Hematopoietic multipotent progenitor cell (in vitro differentiated cells): ENCODE measurements at regions not wholly inside any gene's neighbourhood (a gene's known extent, or its start where the extent isn't known, plus 50 kb on each side); places are given as distances from the start of the nearest gene placed in this dataset.
A peak's percentile ranks its signal among the peaks of the same experiment; 100 is the strongest.

Experiments
- DNase-seq, 3 donors: peaks; one replicate each; pipeline ENCODE4 v3.0.0-alpha.2; 2011 to 2015; ENCODE audit warnings: low read depth in 2 of 3, low spot score in 2 of 3

DNA sequence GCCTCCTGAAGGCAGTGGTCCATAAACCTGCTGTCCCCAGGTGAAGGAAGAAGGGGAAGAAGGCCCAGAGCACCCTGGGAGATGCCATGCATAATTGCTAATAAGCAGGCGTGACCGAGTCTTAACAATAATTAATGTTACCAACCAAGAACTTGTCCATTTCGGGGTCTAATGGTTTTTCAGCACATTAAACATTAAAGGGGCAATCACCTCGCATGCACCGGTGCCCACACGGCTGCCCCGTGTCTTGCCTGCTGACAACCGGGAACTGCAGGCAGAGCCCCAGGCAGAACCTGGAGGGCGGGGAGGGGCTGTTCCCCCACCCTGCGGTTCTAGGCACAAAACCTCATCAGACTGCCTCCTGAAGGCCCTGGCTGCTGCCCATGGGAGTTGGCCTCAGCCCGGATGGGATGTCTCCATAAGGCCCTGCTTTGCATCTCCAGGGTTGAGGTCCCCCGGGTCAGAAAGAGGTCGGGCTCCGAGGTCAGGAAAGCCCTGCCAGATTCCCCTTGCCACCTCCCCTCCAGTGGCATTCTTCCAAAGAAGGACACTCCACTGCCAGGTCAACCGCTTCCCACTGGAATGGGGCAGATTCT lies 169.0 kb downstream of the BUD13 start:
- no peak for DNase-seq

DNA sequence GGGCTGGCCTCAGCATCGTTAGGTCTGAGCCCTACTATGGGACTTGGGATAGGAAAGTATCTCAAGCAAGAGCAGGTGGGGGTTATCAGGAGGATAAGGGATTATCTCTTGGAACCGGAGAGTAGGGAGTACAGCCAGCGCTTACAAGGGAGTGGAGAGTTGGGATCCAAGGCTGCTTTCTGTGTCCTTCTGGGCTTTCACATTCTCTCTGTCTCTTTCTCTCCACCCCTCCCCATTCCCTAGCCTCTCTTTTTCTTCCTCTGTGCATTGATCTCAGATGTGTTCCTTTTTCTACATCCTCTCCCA lies 170.2 kb downstream of the BUD13 start:
- DNase-seq: no peak

- peak in 2 of 3 donors; percentile 49 to 79 for DNase-seq
Observed at GRCh38 chr11:116601814-116602636, 170.8 kb downstream of the BUD13 start.

- DNase-seq: no peak
Observed at GRCh38 chr11:116600930-116601329, 171.9 kb downstream of the BUD13 start.

DNA sequence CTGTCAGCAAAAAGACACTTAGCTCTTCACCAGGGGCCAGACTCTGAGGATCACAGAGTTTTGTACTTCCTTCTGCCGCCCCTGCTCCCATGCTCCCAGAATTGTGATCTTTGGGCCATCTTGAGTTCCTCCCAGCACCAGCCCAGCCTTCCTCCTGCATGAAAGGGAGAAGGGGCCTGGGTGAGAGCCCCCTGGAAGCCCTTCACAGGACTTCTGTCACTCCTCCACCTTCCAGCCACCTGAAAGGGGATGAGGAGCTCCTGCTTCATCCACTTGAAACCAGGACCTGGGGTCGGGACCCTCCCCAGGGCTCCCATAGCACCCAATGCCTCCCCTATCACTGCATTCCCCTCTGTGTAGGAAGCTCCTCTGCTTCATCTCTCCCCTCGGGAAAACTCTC lies 174.2 kb downstream of the BUD13 start:
- no peak for DNase-seq

DNA sequence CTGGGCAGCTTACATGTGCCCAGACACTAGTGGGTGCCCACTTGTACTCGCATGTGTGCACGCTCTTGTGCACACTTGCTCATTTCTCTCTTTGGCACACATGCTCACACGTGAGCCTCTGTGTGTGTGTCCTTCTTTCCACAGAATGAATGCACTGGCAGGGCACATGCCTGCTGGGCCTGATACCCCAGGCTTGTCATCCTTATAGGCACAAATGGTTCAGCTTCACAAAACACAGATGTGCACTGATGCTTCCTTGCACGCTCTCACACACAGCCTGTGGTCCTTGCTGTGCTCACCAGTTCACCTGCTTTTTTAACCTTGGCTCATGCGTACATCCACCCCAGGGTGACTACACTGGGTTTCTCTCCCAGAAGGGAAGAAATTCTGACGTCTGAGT lies 174.8 kb downstream of the BUD13 start:
- no peak for DNase-seq

GRCh38 chr11:116596346-116597260 lies 176.2 kb downstream of the BUD13 start:
- DNase-seq: no peak

GRCh38 chr11:116595305-116595880 lies 177.4 kb downstream of the BUD13 start:
- no peak for DNase-seq

DNA sequence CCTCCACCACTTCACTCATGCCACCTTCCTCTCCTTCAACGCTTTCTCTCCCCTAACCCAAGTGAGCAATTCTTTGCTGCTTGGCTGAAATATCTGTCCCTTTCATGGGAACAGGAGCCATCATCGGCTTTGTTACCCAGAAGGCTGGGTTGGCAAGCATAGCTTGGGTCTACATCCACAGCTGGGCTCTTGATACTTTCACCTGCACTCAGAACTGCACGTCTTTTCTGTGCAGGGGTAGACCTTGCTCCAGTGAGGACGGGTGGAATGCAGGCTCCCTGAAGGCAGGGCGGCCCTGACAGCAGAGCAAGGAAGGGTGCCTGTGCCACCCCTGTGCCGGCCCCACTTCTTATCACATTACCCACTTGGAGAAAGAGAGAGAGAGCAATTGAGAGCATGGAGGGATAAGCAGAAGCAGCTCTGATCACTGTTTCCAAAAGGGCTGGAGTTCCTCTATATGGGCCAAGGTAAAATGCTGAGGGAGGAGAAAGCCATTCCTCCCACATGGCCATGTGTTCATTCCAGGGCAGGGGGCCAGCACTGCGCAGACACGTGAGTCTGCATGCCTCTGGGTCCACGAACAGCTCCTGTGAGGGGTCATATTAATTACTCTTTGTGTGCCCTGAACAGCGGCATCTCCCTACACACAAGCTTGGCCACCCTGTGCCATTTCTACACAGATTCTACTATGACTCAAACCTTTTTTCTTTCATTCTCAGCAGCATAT lies 181.8 kb downstream of the BUD13 start:
- no peak for DNase-seq

DNA sequence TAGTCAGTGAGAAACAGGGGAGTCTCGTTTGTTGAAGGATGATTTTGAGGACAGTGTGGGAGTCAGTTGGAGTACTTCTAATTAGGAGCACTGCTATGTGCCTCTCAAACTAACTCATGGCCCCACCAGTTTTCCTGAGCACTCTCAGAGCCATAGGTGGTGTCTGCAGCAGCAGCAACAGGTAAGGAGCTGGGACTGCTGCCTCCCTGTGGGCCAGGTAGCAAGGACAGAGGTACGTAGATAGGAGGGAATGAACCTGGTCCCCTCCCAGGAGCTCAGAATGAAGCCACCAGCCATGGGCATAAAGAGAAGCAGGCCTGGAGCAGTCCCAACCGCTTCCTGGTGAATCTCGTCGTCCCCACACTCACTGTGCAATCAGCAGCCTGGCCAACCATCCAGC lies 183.4 kb downstream of the BUD13 start:
- DNase-seq: no peak

DNA sequence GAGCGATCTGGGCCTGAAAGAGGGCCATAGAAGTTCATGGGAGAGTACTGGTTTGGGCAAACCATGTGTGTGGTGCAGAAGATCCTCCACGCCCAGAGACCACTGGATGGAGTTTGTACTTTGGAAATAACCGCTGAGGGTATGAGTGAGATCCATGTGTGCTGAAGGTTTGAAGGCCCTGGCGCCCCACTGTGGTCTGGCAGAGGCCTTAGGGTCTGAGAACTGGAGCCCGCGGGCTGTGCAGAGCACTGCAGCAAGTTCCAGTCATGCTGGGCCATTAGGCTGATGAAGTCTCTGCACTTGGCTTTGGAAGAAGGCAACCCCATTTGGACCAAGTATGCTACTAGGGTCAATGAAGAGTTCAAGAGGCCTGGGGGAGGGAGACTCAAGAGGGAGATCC lies 186.4 kb downstream of the BUD13 start:
- DNase-seq: no peak

- DNase-seq: no peak
Observed at GRCh38 chr11:116582571-116582970, 190.2 kb downstream of the BUD13 start.

GRCh38 chr11:116581349-116581748 lies 191.4 kb downstream of the BUD13 start:
- no peak for DNase-seq

- no peak for DNase-seq
Observed at GRCh38 chr11:116580799-116581198, 192.0 kb downstream of the BUD13 start.

- DNase-seq: peak in 1 of 3 donors; percentile 21
Observed at GRCh38 chr11:116579857-116580727, 192.7 kb downstream of the BUD13 start.

DNA sequence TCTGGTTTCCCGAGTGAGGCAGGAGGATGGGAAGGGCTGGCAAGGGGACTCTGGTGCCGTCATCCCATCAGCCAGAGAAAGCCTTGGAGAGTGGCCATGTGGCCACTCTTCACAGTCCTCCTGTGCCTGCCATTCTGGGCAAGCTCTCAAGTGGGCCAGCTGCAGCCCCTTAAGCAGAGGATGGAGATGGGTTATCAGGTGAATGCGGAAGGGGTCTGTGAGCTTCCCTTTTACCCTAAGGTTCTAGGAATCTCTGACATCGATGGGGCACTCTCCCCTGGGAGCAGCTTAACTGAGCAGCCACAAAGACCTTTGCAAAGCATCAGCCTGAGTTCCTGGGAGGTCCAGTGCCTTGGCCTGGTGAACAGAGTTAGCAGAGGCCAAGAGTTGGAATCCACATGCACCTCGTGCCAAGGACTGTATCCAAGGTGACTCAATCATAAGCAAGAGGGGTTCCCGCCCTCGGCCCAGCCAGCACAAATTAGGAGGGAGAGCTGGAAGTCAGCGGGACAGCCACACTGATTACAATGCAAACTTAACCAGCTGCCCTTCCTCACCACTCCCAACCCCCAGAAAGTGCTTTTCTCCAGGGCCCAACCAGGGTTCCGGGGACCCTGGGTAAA lies 193.6 kb downstream of the BUD13 start:
- DNase-seq: no peak

- DNase-seq: no peak
Observed at GRCh38 chr11:116577956-116578355, 194.8 kb downstream of the BUD13 start.

DNA sequence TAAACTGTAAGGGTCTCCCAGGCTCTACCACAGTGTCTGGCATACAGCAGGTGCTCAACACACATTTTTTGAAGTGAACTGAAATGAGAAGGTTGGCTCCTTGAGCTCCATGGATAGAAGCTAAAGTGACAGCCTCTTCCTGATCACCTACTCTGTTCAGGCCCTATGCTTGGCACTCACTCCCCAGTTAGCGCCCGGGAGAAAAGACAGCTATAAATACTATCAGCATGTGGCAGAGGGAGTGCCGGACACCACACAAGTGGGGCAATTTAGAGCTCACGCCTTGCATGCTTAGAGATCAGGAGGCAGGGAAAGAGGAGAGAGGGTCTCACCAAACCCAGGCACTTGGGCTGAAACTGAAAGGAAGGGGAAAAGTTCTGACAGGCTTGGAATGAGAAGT lies 195.5 kb downstream of the BUD13 start:
- DNase-seq: no peak

DNA sequence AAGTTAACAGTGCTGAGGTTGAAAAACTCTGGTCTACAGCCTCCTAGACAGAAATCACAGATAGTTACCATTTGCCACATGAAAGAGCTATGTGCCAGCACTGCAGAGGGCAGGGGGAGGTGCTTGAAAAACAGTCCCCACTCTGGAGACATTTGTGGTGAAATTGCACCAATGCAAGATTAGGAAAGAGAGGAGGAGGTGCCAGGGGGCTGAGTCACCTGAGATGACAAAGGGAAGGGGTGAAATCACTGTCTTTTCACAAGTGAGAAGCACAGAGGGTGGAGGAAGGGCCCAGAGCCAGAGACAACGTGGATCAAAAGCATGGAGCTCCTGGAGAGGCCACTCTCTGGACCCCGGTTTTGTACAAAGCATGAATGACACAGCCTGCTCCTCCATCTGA lies 196.3 kb downstream of the BUD13 start:
- no peak for DNase-seq
